GM19025 (cell line): ENCODE measurements at regions not wholly inside any gene's neighbourhood (a gene's known extent, or its start where the extent isn't known, plus 50 kb on each side); places are given as distances from the start of the nearest gene placed in this dataset.
A peak's percentile ranks its signal among the peaks of the same experiment; 100 is the strongest.
"Not testable (repeated sequence)": the region's sequence is repeated elsewhere in the genome, so short reads cannot be mapped to it uniquely, and the experiment has no call there.

Source experiments
- ATAC-seq: cut with Tn5 transposase; IDR thresholded peaks from one replicate; pipeline ENCODE4 v1.9.1; 2021; ENCODE audit warnings: mild to moderate bottlenecking, low read depth, moderate library complexity; ENCODE audit not compliant: unreplicated experiment

DNA sequence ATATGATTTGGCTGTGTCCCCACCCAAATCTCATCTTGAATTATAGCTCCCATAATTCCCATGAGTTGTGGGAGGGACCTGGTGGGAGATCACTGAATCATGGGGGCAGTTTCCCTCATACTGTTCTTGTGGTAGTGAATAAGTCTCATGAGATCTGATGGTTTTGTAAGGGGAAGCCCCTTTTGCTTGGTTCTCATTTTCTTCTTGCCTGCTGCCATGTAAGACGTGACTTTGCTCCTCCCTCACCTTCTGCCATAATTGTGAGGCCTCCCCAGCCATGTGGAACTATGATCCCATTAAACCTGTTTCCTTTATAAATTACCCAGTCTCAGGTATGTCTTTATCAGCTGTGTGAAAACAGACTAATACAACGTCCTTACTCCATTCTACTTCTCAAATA is 108.5 kb upstream of the SCAF8 start:
- ATAC-seq, result not testable (repeated sequence)

DNA sequence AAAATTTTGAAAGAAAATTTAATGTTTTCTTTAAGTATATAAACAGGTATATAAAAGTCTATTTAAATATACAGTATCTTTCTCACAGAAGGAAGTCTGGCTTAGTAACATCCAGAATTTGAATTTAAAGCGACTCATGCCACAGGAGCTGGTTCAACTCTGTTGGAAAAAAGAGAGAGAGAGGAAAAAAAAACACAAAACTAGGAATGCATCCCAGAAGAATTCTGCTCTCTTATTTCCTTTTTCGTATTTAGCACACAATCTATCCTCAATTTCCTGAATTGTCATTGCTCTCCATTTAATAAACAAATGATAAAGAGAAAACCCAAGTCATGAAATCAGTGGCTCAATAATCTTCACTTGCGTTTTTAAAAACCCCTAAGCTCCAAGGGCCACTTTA is 107.5 kb upstream of the SCAF8 start:
- ATAC-seq, result no peak

DNA sequence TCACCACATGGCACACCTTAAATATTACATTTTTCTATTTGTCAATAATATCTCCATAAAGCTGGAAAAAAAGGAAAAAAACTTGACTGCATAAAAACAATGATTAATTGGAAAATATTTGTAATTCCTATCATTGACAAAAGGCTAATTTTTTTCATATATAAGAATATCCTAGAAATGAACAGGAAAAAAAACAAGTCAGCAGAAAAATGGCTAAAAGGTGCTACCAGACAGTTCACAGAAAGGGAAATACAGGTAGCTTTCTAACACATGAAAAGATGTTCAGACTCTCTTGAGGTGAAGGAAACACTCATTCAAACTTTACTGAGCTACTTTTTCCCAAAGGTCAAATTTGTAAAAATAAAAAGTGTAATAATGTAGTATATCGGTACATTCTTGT is 104.1 kb upstream of the SCAF8 start:
- no peak for ATAC-seq

DNA sequence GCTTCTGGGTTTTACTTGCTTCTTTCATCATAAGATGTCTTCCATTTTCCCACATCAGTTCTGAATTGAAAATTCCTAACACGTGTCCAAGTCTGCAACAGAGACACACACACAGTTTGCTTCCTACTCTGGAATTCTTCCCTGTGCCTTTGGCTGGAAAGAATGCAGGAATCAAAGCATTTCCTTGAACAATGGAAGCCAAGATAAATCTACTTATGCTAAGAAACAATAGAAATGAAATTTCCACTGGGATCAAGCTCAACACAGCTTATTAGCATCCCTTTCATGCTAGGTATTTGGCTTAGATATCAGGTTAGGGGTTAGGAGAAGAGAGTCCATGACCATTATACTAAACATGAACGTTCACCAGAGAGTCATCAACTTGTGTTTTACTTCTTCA is 101.1 kb upstream of the SCAF8 start:
- ATAC-seq, result no peak

GRCh38 chr6:154637392-154637791 is 95.8 kb upstream of the SCAF8 start:
- ATAC-seq, result no peak

DNA sequence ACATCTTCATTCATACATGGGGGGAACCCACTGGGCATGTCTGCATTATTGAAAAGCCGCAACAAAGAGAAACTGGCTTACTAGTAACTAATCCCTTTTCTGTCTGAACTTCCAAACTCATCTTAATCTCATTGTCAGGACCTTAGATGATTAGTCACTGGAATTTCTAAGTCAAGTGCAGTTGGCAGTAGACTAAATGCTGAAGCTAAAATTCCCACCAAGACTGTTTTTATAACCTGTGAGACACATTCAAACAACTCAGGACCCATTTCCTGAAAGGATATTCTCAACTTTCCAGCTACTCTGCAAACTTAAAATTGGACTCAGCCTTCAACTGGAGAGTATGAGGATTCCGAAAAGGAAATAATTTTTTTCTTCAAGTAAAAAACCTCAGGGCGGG is 94.8 kb upstream of the SCAF8 start:
- ATAC-seq, result no peak

GRCh38 chr6:154639196-154639595 is 94.0 kb upstream of the SCAF8 start:
- not testable (repeated sequence) for ATAC-seq

GRCh38 chr6:154648188-154648887 is 84.9 kb upstream of the SCAF8 start:
- no peak for ATAC-seq

DNA sequence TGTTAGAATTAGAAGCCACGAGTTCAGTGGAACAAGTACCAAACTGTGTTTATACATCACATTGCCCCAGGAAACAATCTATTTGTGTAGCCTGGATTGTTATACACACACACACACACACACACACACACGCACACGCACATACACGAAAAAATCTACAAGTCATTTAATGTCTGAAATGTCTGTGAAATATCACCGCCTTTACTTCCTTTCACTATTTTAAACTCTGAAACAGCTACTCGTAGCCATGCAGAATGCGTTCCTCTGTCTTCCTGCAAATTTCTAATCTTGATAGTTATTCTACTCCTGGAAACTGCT is 84.4 kb upstream of the SCAF8 start:
- no peak for ATAC-seq

- ATAC-seq, result no peak
Measured at GRCh38 chr6:154649721-154650120, 83.5 kb upstream of the SCAF8 start.

DNA sequence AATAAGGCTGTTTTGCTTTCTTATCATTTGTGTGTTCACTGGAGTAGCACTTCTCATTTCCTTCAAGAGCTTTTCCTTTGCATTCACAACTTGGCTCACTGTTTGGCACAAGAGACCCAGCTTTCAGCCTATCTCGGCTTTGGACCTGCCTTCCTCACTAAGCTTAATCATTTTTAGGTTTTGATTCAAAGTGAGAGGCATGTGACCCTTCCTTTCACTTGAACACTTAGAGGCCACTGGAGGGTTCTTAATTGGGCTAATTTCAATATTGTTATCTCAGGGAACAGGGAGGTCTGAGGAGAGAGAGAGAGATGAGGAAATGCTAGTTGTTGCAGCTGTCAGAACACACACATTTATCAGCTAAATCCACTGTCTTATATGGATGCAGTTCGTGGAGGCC is 82.9 kb upstream of the SCAF8 start:
- ATAC-seq, result no peak

GRCh38 chr6:154651656-154652055 is 81.6 kb upstream of the SCAF8 start:
- no peak for ATAC-seq

DNA sequence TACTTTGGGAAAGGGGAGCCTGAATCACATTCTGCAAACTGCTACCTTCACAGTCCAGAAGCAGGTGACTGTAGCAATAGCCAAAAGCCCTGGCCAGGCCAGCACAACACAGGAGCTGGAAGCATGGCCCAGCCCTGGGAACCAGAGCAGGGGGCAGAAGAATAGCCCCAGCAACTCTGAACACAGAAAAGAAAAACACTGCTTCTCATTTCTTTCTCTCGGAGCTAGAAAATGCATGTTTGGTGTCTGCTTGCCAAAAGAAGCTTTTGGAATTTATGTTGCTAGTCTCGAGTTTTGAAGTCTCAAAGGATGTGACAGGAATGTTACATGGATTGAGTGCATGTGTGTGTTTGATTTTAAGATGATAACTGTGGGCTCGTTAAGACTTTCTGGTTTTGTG is 79.8 kb upstream of the SCAF8 start:
- no peak for ATAC-seq

GRCh38 chr6:154653853-154654252 is 79.4 kb upstream of the SCAF8 start:
- ATAC-seq, result no peak

DNA sequence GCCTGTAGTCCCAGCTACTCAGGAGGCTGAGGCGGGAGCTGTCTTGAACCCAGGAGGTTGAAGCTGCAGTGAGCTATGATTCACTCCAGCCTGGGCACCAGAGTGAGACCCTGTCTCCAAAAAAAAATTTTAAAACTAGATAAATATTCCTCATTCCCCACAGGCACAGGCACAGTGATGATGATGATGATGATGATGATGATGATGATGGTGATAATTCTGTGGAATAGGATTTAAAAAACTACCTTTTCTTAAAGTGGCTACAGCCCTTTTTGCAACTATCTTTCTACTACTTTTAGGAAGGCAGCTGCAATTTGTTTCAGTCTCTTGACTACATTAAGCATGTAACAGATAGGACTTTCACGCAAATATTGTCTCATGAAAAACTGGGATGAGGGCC is 76.6 kb upstream of the SCAF8 start:
- no peak for ATAC-seq

DNA sequence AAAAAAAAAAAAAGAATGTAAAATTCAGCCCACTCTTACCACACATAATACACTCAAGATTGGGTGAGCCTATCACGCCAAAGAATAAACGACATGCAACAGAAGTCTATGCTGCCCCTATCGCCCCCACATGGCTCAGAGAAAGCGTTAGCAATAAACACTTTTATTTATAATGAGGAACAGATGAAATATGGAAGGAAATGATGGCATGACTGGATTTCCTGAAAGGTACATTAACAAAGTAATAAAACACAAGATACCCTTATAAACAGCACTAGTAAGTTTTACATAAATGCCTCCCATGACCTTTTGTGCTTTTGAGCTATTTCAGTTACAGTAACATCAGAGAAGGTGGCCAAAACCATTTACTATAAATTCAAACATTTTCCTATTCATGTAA is 71.4 kb upstream of the SCAF8 start:
- no peak for ATAC-seq

- ATAC-seq, result no peak
Measured at GRCh38 chr6:154664287-154664686, 68.9 kb upstream of the SCAF8 start.

GRCh38 chr6:154668156-154668555 is 65.1 kb upstream of the SCAF8 start:
- no peak for ATAC-seq

DNA sequence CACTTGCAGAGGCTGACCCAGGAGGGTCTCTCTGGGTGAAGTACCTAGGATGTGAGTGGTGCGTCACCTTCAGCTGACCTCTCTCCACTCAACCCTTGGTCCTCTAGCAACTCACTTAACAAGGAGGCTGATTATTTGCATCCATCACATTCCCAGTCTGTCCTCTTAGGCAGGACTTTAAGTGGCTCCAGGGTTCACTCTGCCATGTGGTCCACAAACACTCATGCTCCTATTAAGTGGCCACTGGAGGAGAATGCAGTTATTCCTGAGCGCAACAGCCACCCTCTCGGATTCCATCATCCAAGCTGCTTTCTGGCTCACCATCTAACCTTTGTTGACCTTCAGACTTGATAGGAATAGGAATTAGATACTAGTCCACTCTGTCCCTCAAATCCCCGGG is 61.1 kb upstream of the SCAF8 start:
- no peak for ATAC-seq

GRCh38 chr6:154673919-154674318 is 59.3 kb upstream of the SCAF8 start:
- ATAC-seq, result no peak

DNA sequence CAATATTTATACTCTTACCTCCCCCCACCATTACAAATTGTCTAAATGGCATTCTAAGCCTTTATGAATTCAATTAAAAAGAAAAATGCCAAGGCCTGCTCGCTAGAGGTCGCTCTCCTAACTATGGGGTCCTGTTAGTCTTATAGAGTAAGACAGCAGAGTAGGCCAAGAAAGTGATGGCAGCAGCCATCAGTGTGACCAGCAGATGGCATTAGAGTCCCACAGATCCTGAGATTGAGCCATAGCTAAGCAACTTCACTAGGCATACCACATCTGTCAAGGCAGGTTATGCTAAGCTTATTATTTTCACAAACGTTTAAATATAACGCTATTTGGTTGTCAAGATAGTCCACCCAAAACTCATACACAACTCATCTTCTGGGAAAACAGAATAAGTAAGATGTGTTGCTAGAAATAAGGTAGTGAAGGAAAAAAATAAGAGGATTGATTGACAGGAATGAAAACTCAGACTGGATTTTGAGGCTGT is 57.6 kb upstream of the SCAF8 start:
- ATAC-seq, result peak; percentile 99

- no peak for ATAC-seq
Measured at GRCh38 chr6:154682633-154683125, 50.5 kb upstream of the SCAF8 start.
